ENCODE measurements at regions not wholly inside any gene's neighbourhood (a gene's known extent, or its start where the extent isn't known, plus 50 kb on each side); places are given as distances from the start of the nearest gene placed in this dataset.

GRCh38 chr3:117109178-117109577 is 399.6 kb downstream of the TUSC7 start:
- TF ChIP-seq CTCF (IDR thresholded peaks at IDR 0.05): no peak
- no peak for TF ChIP-seq POLR2A (IDR thresholded peaks at IDR 0.05)

Measured in lower leg skin (tissue), 3 donors.